ENCODE measurements at regions not wholly inside any gene's neighbourhood (a gene's known extent, or its start where the extent isn't known, plus 50 kb on each side); places are given as distances from the start of the nearest gene placed in this dataset.

DNA sequence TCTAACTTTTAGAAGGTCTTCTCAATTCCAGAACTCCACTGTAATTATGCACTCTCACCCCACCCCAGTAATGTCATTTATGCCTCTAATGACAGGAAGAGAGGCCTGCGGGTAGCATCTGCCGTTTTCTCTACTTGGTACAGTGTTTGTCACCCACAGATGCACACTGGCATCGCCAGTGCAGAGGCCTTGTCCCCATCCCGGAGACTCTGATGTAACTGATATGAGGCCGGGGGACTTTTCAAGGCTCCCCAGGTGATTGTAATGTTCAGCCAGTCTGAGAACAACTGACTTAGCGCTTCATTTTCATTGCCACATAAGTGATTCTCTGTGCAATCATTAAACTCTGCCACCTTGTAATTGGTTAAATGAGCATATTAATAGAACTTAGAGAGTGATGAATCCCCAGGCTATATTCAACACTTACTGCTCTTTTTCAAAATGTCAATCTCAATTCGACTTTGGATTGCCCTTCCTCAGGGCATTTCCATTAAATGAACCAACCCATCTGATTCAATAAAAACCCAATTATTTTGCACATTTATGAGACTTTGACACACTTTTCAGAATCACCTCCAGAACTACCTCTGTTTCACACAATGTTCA, 113.2 kb downstream of the HERPUD2 start:
- no peak for DNase-seq

DNA sequence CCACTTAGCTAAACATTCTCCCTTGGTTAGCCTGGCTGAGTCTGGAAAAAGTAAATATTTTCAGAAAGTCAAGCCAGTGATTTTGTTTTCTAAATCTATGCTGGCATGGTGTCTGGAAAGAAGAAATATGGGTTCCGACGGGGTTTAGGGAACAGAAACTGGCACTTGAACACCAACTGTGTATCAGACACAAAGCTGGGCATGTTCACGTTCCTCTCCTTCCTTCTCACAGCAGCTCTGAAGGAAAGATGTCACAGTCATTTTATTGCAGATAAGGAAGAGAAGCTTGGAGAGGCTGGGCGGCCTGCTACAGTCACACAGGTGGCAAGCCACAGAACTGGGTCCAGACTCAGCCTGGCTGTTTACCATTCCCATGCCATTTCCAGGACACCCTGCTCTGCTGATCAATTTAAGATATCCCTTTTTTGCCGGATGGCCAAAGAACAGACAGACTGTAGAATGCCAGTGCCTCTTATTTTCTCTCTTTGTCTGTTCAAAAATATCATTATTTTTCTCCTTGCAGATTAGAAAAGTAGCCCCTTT, 118.8 kb downstream of the HERPUD2 start:
- no peak for DNase-seq

DNA sequence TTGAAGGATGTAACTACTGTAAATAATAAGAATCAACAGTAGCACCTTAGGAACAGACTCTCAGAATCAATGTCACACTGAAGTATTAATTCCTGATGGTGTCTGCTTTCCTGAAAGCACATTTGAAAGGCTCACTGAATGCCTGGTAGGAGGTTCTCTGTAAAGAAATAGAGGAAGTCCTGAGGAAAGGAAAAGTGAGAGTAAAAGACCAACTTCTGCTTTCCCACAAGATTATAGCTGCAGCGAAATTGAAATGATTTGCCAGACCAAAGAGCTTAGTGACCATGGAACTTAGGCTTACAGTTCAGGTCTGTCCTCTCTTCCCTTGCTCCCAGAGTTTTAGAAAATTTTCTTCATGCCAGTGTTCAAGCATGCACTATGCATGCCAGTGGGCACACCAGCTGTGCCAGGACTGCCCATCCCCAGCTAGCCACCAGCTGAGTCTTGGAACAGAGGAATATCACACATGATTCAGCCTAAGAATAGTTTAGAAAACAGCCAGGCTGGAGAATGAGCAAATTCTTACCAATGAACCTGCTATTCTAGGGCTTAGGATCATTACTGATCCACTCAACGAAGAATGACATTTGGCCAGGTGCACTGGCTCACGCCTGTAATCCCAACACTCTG, 123.2 kb downstream of the HERPUD2 start:
- peak; percentile 22 for DNase-seq

DNA sequence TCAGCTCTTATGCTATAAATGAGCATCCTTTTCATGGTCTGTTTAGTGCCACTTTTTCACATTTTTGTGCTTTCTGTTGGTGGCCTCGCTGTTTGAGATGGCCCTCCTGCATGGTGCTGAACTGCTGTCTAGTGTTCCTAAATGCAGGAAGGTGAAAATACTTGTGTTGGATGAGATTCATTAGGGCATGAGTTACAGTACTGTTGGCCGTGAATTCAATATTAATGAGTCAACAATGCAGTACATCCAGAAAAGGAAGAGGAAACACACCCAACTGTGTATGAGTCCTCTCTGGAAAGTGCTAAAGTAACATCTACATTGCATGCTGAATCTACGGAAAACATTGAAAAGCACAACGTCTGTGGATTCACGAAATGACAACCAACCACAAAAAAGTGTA, 124.0 kb downstream of the HERPUD2 start:
- DNase-seq = no peak

DNA sequence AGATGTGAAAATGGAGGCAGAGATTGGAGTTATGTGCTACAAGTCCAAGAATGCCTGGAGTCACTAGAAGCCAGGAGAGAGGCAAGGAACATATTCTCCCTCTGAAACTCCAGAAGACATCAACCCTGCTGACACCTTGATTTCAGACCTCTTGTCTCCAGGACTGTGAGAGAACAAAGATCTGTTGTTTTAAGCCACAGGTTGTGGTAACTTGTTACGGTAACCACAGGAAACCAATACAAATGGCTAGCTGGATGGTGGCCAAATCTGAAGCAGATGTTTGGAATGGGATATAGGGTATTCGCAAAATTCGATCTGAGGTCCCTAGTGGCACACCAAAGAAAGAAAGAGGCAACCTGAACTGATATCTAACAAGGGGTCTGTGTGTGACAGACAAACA, 129.0 kb downstream of the HERPUD2 start:
- DNase-seq = no peak

DNA sequence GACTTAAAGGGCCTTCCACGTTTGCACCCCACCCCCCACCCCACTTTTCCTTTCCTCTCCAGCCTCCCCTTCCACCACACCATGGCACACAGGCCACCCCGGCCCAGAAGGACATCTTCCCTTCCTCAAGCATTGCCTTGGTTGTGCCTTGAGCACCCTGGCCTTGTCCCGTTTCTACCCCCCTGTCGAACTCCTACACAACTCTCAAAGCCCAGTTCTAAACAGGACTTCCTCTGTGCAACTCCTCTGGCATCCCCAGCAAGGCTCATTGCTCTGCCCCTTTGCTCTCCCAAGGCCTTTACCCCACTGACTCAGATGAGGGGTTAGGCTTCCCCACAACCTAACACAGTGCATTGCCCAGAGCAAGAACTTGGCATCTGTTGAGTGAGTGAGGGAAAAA, 136.1 kb downstream of the HERPUD2 start:
- DNase-seq = no peak

DNA sequence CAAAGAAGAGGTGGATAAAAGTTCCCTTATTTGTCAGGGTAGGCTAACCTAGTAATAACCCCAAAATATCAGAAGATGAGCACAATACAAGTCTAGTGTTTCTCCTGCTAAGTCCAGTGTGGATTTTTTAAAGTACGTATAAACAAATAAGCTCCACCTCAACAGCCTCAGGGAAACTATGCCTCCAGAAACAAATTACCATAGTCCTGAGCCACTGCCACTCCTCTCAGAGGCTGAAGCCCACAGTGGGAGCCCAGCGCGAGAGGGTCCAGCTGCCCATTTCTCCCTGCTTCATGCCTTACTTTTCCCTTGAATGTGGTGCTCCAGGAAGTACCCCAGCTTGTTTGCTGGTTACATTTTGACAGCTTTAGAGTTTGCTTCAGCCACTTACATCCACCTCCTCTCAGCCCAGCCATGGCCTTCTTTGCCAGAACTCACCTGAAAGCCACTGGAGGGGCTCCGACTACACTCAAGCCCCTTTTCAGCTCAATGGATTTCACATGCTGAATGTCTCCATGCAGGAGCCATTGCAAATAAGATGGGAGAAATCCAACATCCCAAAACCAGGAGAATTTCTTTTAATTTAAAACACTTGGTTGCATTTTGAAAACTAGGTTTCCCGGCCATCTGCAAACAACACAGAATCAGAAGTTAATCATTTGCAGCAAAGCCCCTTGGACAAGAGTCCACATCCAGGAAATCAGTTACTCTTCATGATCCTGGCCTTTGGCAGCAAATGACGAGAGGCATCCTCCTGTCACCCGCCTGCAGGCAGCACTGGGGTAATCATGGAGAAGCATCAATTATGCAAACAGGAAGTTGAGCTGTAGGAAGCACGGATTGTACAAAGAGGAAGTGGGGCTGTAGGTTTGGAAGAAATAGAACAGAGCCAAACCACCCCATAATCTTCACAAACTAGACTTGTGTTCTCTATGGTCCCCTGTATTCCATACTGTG, 138.1 kb downstream of the HERPUD2 start:
- no peak for DNase-seq

DNA sequence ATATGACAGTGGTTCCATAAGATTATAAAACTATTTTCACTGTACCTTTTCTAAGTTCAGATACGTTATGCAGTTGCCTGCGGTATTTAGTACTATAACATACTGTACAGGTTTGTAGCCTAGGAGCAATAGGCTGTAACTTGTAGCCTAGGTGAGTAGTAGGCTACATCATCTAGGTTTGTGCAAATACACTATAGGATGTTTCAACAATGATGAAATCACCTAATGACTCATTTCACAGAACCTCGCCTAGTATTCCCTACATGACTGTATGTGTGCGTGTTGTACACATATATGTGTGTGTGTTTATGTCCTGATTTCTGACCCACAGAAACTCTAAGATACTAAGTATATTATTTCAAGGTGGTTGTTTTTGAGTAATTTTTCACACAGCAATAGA, 139.0 kb downstream of the HERPUD2 start:
- DNase-seq = no peak

DNA sequence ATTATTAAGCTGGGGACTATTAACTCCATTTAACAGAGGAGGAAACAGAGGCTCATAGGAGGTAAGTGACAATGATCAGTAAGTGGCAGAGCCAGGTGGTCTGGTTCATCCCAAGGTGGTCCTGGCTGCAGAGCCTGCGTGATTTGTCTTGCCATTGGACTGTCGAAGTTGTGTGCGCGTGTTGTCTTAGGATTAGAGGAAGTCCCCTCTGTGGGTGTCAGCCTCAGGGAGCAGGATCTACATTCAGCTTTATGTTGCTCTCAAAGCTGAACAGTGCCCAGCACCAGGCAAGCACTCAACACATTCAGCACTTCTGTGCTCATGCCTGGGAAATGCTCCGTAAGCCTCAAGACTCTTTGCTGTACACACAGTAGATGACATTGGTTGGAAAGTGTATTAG, 139.5 kb downstream of the HERPUD2 start:
- no peak for DNase-seq

DNA sequence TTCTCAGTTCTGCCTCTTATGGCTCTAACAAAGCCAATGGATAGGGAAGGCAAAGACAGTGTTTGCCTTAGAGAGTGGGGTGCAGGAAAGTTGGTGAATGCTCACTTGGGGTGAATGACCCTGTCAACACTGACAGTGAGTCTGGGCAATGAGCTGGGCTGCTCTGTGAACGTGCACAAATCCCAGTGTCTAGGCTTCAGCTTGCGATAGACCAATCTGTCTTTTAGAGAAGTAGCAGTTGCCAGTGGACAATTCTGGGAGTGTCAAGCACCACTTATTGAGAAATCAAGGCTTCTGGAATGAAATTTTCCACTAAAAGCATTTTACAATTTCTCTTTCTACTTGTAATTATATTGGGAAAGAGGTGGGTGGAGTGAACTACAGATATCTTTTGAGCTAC, 141.4 kb downstream of the HERPUD2 start:
- no peak for DNase-seq

DNA sequence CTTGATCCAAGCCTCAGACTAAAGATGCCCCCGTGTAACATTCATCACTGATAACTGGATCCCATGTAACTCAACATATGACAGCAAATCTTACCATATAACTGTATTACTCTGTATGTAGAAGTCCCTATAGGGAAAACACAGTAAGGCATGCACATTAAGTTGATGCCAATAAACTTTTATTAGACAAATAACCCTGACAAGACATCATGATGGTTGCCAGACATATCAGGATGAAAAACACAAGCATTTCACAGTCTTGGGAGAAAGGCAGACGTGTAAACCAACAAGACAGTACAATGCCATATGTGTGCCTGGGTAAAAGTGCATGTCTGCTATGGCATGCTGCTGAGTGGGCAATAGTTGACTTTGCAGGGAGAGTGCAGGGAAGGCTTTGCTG, 142.2 kb downstream of the HERPUD2 start:
- no peak for DNase-seq

DNA sequence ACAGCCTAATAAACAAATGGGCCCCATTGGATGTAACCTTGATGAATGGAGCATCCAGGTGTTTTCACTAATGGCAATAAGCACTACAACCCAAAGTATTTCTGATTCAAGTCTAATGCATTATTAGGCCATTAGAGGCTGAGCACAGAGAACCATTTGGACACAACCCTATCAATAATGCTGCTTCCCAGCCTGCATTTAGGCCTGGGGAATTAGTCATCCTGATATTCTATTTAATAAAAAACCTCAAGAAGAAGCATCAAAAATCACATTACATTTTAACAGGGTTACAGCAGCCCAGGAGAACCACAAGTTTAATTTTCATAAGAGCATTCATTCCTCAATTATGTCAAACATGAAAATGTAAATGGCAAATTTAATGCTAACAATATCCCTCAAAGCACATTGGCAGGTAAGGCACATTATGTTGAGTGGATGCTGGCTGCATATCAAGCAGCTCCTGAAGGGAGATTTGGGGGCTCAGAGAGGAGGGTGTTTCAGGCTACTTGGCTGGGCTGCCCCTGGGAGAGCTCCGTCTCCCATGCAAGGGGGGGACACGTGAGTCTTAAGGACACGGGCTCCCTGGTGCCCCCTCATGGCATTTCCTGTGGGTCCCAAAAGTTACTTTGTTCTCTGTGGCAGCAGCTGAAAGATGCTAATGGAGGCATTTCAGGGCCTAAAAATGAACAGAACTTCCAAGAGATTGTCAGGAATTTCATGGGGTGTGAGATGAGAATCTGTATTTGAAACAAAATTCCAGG, 143.4 kb downstream of the HERPUD2 start:
- DNase-seq = no peak

DNA sequence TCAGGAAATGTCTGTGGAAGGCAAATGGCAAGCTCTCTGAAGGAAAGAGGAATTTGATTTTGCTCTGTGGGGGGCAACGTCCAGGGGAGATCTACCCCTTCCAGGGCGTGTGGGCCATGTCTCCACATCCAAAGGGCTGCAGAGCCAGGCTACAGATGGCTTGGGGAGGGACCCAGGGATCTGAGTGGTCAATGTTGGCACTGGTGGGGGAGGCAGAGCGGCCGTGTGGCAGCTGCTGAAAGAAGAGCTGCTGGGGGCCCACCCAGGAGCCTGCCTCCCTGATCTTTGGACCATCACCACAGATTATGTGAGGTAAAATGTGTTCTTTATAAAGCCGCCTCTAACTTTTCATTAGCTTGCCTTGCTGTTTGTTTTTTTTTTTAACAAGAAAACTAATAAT, 144.1 kb downstream of the HERPUD2 start:
- no peak for DNase-seq

DNA sequence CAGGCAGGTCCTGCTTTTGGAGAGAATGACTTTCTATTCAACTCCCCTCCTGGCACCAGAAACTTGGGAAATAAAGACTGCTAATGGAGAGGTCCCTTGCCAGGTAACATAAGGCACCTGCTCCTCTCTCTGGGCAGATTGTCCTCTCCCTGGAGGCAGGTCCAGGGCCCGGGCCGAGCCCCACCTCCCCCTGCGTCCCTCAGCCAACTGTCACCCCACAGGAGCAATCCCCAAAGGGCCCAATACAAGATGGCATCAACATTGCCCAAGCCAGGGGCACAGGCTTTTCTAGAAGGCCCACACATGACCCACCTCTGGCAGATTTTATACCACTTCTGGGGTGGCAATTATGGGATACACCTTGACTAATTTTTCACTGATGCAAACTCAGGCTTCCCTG, 145.2 kb downstream of the HERPUD2 start:
- no peak for DNase-seq

DNA sequence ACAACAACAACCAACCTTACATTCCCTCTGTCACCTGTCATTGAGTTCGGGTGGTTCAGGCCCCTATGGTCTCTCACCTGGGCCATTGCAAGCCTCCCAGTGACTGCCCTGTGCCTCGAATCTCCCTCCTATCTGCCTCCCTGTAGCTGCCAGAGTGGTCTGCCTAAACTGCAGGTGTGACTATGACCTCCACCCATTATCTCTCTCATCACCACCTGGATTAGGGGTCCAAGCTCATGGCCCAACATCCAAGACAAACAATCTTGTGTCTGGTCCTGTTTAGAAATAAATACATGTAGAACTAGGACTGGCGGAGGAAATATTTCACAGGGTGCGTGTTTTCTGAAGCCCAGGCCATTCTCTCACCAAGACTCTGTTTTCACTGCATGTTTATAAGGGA, 146.6 kb downstream of the HERPUD2 start:
- DNase-seq = no peak

DNA sequence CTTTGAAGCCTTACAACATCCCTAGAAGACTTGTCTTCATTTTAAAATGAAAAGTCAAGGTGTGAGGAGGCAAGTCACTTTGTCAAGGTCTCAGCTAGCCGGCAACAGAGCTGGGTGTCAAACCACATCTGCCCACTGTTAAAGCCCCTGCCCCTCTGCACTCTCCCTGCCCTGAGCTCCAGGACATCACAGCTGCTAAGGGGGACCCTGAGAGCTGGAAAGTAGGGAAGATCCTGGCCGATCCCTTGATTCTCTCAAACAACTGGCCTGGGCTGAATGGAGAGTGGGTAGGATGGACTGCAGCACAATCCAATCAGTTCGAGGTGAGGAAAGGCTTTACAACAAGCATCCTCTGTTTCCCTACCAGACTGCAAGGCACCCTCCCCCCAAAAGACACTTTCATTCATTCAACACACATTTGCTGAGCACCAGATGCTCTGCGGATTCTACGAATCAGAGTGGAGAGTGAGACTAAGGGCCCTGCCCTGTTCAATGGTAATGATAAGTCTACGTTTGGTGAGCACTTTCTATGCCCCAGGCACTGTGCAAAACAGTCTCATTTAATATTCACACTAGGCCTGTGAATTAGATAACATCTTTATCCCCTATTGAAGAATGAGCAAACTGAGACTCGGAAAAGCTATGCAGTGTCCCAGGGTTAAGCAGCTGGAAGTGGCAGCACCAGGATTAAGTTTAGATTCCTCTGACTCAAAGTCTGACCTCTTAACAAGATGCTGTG, 148.1 kb downstream of the HERPUD2 start:
- DNase-seq = no peak

DNA sequence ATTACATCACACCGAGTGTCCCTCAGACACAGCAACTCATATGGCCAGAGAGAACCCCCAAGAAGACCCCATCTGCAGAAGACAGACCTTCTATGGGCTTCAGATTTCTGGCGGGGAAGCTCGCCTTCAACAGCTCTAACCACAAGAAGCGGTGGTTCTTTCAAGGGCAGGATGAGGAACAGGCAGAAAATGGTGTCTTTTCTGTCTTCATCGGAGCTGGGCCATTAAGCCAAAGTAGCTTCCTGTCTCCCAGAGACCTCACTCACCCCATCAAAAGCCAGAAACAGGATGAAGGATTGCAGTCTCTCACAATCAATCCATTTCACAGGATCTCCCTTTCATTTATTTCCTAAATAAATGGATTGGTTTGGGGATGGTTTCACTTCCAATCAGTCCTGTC, 149.1 kb downstream of the HERPUD2 start:
- no peak for DNase-seq

DNA sequence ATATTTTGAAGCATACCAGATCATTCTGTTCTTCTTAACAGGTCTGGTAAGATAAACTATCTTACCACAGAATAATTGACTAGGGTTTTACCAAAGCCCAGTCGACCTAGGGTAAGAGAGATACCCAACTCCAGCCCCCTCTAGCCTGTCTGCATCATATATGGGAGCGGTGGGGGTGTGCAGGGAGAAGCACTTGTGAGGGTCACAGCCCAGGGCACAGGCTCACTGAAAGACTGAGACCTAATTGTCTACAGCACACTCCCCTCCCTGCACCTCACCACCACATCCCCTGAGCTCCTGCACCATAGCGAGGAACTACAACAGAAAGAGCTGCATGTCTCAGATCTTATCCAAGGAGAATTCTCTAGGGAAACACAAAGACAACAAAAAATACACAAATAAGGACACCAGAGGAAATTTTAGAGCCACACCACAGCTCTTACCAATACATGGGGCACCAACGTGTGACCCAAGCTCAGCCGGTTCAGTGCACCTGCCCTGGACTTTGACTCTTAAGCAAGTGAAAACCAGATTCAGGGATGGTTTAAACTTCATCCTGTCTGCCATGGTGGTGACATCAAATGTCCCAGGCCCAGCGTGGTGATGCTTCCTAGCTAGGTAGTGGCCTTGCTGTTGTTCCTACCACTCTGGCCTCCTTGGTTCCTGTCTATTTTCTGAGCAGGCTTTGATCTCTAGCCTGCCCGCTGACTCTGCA, 150.8 kb downstream of the HERPUD2 start:
- DNase-seq = no peak

DNA sequence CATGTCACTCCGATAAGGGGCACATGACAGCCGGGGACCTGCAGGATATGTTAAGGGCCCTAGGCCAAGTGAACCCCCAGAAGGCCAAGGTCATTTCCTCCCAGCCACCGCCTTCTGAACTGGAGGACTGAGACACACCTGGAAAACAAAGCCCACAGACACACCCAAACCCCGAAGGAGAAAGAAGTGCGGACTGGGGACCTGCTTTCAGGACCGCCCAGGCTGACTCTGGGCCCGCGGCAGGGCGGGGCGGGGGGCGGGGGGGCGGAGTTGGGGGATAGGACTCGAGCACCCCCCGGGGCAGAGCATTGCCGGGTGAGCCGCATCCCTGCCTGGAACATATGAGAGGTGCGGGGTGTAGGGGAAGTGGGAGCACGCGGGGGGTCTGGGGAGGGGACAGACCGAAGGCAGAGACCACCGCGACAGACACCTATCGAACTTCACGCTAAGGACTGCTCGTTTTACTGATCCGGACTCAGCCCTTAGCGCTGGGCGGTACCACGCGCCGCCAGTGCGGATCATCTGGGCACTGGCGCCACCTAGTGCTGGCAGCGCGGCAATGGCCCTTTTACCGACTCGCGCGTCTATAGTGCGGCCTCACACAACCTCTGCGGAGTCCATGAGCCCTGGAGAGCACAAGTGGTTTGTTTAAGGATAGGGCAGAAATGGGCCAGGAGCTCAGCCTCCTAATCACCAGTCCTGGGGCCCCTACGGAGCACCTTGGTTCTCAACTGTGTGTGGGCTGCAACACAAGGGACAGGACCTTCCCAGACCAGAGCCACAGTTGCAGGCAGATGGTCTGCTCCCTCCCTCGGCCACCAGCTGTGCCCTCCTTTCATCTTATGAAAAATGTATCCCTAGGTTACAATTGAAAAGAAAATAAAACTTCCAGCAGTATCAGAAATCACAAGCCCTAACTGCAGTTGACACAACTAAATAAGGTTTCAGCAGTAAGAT, 157.6 kb downstream of the HERPUD2 start:
- DNase-seq = peak; percentile 27

DNA sequence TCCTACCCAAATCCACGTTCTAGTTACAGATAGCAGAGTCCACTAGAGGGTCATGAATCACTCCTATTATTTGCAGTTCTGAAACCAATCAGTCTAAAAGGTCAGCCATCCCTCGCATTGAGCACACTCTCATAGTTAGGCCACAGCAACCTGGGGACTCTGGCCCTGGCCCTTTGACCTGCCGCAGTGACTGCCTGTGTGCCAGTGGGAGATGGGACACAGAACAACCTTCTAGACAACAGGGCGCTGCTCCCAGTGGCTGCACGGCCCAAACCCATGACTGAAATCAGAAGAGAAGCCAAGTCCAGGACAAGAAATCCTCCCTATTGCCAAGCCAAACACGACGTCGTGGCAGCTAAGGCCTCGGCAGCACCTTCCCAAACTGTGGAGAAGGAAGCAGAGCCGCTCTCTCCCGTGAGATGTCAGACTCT, 158.5 kb downstream of the HERPUD2 start:
- DNase-seq = no peak

Measured in GDM1 (cell line).